CD4-positive, alpha-beta memory T cell (primary cell): ENCODE measurements at regions not wholly inside any gene's neighbourhood (a gene's known extent, or its start where the extent isn't known, plus 50 kb on each side); places are given as distances from the start of the nearest gene placed in this dataset.
"Not testable (repeated sequence)": the region's sequence is repeated elsewhere in the genome, so short reads cannot be mapped to it uniquely, and the experiment has no call there.

ENCODE experiments used
- CTCF ChIA-PET: fragments of 350-600 bp; sonication (Branson Sonifier 250); formaldehyde crosslinking; loops from one replicate; lab custom pipeline; 2021; ENCODE audit warnings: inconsistent platforms; ENCODE audit not compliant: partially characterized antibody; lab: Charles Lee
- POLR2A ChIA-PET: fragments of 350-600 bp; sonication (Branson Sonifier 250); formaldehyde crosslinking; loops from one replicate; lab custom pipeline; 2021; ENCODE audit not compliant: partially characterized antibody; lab: Charles Lee
- DNase-seq, 5 donors: peaks; one replicate each; pipeline versions ENCODE4 v3.0.0 to v3.0.0-alpha.2; 2020 to 2022; ENCODE audit warnings: mixed read lengths in 1 of 5
- H3K27ac ChIP-seq: one replicate; pipeline ENCODE4 v1.7.0; 2013; ENCODE audit warnings: low read depth, low read length
- H3K27me3 ChIP-seq: 2 replicates; pipeline ENCODE4 v1.7.0; 2013; ENCODE audit warnings: mild to moderate bottlenecking, low read length, moderate library complexity; ENCODE audit not compliant: insufficient read depth
- H3K36me3 ChIP-seq: 2 replicates; pipeline ENCODE4 v1.7.0; 2013; ENCODE audit warnings: mild to moderate bottlenecking, low read length, moderate library complexity; ENCODE audit not compliant: insufficient read depth
- H3K4me1 ChIP-seq: 2 replicates; pipeline ENCODE4 v1.7.0; 2013; ENCODE audit warnings: mild to moderate bottlenecking, low read length, moderate library complexity; ENCODE audit not compliant: insufficient read depth
- H3K4me3 ChIP-seq, 2 donors: one replicate each; pipeline ENCODE4 v1.7.0; 2013; ENCODE audit warnings: low read length in 2 of 2, mild to moderate bottlenecking in 1 of 2
- H3K9me3 ChIP-seq, 2 donors: one replicate each; pipeline ENCODE4 v1.7.0; 2013; ENCODE audit warnings: low read length in 2 of 2, control low read depth in 1 of 2; ENCODE audit not compliant: control insufficient read depth in 1 of 2
- H3K27ac Mint-ChIP-seq, 7 donors: one replicate each; pipeline ENCODE4 v1.8.0; 2020 to 2021; ENCODE audit warnings: mixed read lengths in 7 of 7, mild to moderate bottlenecking in 6 of 7, inconsistent platforms in 3 of 7, moderate library complexity in 3 of 7
- H3K27me3 Mint-ChIP-seq, 2 donors: one replicate each; pipeline ENCODE4 v1.8.0; 2020 to 2021; ENCODE audit warnings: mixed read lengths in 2 of 2
- H3K36me3 Mint-ChIP-seq, 2 donors: one replicate each; pipeline ENCODE4 v1.8.0; 2020 to 2021; ENCODE audit warnings: mixed read lengths in 2 of 2, inconsistent platforms in 1 of 2, mild to moderate bottlenecking in 1 of 2
- H3K4me1 Mint-ChIP-seq, 4 donors: one replicate each; pipeline ENCODE4 v1.8.0; 2020 to 2021; ENCODE audit warnings: mixed read lengths in 4 of 4, mild to moderate bottlenecking in 1 of 4
- H3K4me3 Mint-ChIP-seq, 8 donors: one replicate each; pipeline ENCODE4 v1.8.0; 2020 to 2021; ENCODE audit warnings: mixed read lengths in 8 of 8, mild to moderate bottlenecking in 7 of 8, moderate library complexity in 6 of 8, inconsistent platforms in 3 of 8
- H3K9me3 Mint-ChIP-seq, 8 donors: one replicate each; pipeline ENCODE4 v1.8.0; 2020 to 2021; ENCODE audit warnings: mixed read lengths in 8 of 8, mild to moderate bottlenecking in 5 of 8, inconsistent platforms in 3 of 8, moderate library complexity in 1 of 8
- intact Hi-C: fragments of 100-400 bp; cut with micrococcal nuclease; formaldehyde crosslinking; loops from one replicate; pipeline ENCODE4 v1.15.1; 2023

DNA sequence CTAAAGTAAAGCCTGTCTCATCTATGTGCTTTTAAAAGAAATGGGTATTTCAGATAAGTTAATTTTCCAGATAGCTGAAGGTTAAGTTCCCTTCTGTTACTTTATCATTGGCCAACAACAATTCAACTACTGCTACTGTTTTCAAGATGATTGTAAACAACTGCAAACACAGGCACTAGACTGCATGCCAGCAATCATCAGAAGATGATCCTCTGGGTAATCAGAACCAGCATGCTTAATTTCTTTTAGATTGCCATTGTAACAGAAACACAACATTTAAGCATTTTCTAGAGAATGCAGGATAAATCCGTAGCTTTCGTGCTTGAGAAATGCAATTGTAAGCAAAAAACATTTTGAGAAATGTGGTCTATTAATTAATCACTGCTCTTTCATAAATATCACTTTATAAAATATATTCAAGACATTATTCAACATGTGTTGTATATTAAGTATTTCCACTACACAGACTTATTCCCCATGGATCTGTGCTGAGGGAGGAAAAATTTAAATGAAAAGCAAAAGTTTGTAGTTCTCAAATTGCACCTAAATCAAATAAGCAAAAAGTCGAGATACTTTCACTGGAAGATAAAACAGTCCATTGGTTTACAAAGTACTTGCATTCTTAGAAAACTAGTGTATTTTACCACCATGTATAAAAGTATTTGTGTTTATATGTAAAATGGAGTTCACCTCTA lies 133.7 kb downstream of the ATL2 start:
- Mint-ChIP-seq H3K4me3 (no peak overlapping the region), H3K27ac (no peak overlapping the region), H3K4me1 (no peaks in the 10 kb centered on the region), H3K9me3 (no peaks in the 10 kb centered on the region), H3K36me3 (no peaks in the 10 kb centered on the region), H3K27me3 (peaks cover 0 to 3% of the 10 kb centered on the region in 2 donors)
- ChIA-PET POLR2A (no interaction called here), CTCF (no interaction called here)
- Histone ChIP-seq H3K9me3 (no peaks in the 10 kb centered on the region), H3K36me3 (no peaks in the 10 kb centered on the region), H3K27ac (no peak overlapping the region), H3K27me3 (no peaks in the 10 kb centered on the region), H3K4me1 (no peaks in the 10 kb centered on the region), H3K4me3 (no peak overlapping the region)
- intact Hi-C loops = no loop called here
- no peak for DNase-seq

GRCh38 chr2:38239452-38239851 lies 137.6 kb downstream of the ATL2 start:
- Histone ChIP-seq H3K4me3 (no peak overlapping the region), H3K9me3 (no peaks in the 10 kb centered on the region), H3K27ac (no peak overlapping the region), H3K36me3 (no peaks in the 10 kb centered on the region), H3K4me1 (no peaks in the 10 kb centered on the region), H3K27me3 (no peaks in the 10 kb centered on the region)
- intact Hi-C loops = no loop called here
- ChIA-PET POLR2A (no interaction called here), CTCF (no interaction called here)
- no peaks in the 10 kb centered on the region for H3K4me1 Mint-ChIP-seq
- peaks cover 0 to 3% (median 0%) of the 10 kb centered on the region in 8 donors for H3K9me3 Mint-ChIP-seq
- no peak overlapping the region for H3K4me3 Mint-ChIP-seq
- DNase-seq = no peak
- no peaks in the 10 kb centered on the region for H3K36me3 Mint-ChIP-seq
- H3K27ac Mint-ChIP-seq = peak overlapping the region in 1 of 7 donors; percentile 21
- peaks cover 4 to 13% of the 10 kb centered on the region in 2 donors for H3K27me3 Mint-ChIP-seq

- H3K27ac ChIP-seq, CTCF ChIA-PET, H3K36me3 ChIP-seq: not testable (repeated sequence)
These were observed 138.4 kb downstream of the ATL2 start for GRCh38 chr2:38238705-38239104.

GRCh38 chr2:38237311-38237710 lies 139.8 kb downstream of the ATL2 start:
- no peak overlapping the region for H3K27ac Mint-ChIP-seq
- H3K9me3 Mint-ChIP-seq = peaks cover 0 to 3% (median 0%) of the 10 kb centered on the region in 8 donors
- H3K4me3 ChIP-seq = no peak overlapping the region
- H3K36me3 ChIP-seq = no peaks in the 10 kb centered on the region
- intact Hi-C loops = no loop called here
- no peaks in the 10 kb centered on the region for H3K4me1 ChIP-seq
- no peak overlapping the region for H3K27ac ChIP-seq
- ChIA-PET CTCF (interaction anchor here (0.6 kb wide), 1 partner anchor 10 kb away, joined by 3 read pairs; no protein-coding TSS in a partner anchor), POLR2A (no interaction called here)
- peaks cover 13 to 19% of the 10 kb centered on the region in 2 donors for H3K27me3 Mint-ChIP-seq
- no peaks in the 10 kb centered on the region for H3K9me3 ChIP-seq
- no peaks in the 10 kb centered on the region for H3K36me3 Mint-ChIP-seq
- H3K27me3 ChIP-seq = no peaks in the 10 kb centered on the region
- H3K4me3 Mint-ChIP-seq = no peak overlapping the region
- no peak for DNase-seq
- no peaks in the 10 kb centered on the region for H3K4me1 Mint-ChIP-seq

More at GRCh38 chr2:38238705-38239104, 138.4 kb downstream of the ATL2 start:
- H3K9me3 ChIP-seq, H3K4me1 Mint-ChIP-seq, H3K4me3 Mint-ChIP-seq, intact Hi-C loops, H3K4me3 ChIP-seq, H3K27ac Mint-ChIP-seq, H3K4me1 ChIP-seq, H3K36me3 Mint-ChIP-seq, H3K27me3 ChIP-seq, POLR2A ChIA-PET, H3K9me3 Mint-ChIP-seq, DNase-seq: not testable (repeated sequence)
- peaks cover 7 to 18% of the 10 kb centered on the region in 2 donors for H3K27me3 Mint-ChIP-seq

DNA sequence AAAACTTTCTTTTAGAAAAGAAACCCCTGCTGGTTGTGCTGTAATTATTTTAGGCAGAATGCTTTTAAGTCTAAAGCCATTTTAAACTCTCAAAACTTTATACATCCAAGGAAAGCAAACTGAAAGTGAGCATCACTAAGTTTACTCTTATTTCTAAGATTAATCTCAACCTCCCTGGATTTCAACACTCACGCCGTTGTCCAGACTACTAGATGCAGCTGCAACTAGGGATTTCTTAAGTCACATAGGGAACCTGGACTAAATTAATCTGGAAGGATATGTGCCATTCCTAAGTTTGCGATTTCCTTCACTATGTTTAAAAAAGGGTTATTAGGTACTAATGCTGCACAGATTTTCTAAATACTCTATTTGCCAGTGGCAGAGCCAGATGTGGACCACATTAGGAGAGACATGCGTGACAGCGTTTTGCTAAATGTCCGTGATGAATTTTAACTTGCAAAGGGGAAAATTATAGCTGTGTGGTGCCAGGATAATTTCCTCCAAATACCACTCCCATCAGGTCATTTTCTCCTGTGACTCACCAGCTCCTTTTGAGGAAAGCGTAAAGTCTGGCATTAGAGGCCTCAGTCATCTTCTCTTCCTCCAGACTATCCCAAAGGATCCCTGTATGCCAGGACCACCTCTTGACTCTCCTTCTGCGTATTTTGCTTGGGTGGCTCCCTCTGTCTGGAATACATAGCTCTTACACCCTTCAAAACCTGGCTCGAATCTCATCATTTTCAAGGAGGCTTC lies 143.7 kb downstream of the ATL2 start:
- no peaks in the 10 kb centered on the region for H3K27me3 ChIP-seq
- H3K4me1 Mint-ChIP-seq = peaks cover 0 to 1% (median 0%) of the 10 kb centered on the region in 4 donors
- no peak overlapping the region for H3K4me3 Mint-ChIP-seq
- ChIA-PET CTCF (no interaction called here), POLR2A (no interaction called here)
- no peaks in the 10 kb centered on the region for H3K36me3 ChIP-seq
- H3K4me1 ChIP-seq = no peaks in the 10 kb centered on the region
- peaks cover 22% of the 10 kb centered on the region in 2 donors for H3K27me3 Mint-ChIP-seq
- no peak overlapping the region for H3K4me3 ChIP-seq
- H3K27ac ChIP-seq = no peak overlapping the region
- DNase-seq = no peak
- peaks cover 0 to 3% (median 0%) of the 10 kb centered on the region in 8 donors for H3K9me3 Mint-ChIP-seq
- H3K36me3 Mint-ChIP-seq = no peaks in the 10 kb centered on the region
- H3K9me3 ChIP-seq = no peaks in the 10 kb centered on the region
- intact Hi-C loops = no loop called here
- H3K27ac Mint-ChIP-seq = no peak overlapping the region

GRCh38 chr2:38232454-38232853 lies 144.6 kb downstream of the ATL2 start:
- H3K9me3 Mint-ChIP-seq = peaks cover 0 to 3% (median 0%) of the 10 kb centered on the region in 8 donors
- no peaks in the 10 kb centered on the region for H3K36me3 Mint-ChIP-seq
- CTCF ChIA-PET = no interaction called here
- no peak for DNase-seq
- Histone ChIP-seq H3K9me3 (no peaks in the 10 kb centered on the region), H3K36me3 (no peaks in the 10 kb centered on the region), H3K27me3 (no peaks in the 10 kb centered on the region), H3K4me3 (no peak overlapping the region), H3K4me1 (no peaks in the 10 kb centered on the region), H3K27ac (no peak overlapping the region)
- peaks cover 22 to 25% of the 10 kb centered on the region in 2 donors for H3K27me3 Mint-ChIP-seq
- peaks cover 0 to 1% (median 0%) of the 10 kb centered on the region in 4 donors for H3K4me1 Mint-ChIP-seq
- H3K4me3 Mint-ChIP-seq = no peak overlapping the region
- H3K27ac Mint-ChIP-seq = no peak overlapping the region
- POLR2A ChIA-PET = no interaction called here
- intact Hi-C loops = no loop called here

DNA sequence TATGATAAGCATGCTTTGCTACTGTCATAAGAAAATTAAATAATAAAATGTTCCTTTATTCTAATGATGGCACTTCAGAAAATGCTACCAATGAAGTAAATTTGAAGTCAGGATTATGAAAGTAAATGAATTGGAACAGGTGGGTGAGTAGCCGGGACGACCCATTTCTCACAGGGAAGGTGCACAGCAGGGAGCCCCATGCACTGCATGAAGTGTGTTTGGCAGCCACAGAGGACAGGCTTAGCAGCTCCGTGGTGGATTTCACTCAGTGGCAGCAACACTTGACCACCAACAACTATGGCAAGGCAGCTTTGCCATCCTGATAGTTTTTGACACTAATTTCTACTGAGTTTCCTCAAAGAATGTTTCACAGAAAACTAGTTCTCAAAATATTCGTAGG lies 146.3 kb downstream of the ATL2 start:
- Mint-ChIP-seq H3K27me3 (peaks cover 20 to 22% of the 10 kb centered on the region in 2 donors), H3K4me3 (no peak overlapping the region), H3K27ac (no peak overlapping the region), H3K9me3 (peaks cover 0 to 3% (median 0%) of the 10 kb centered on the region in 8 donors), H3K4me1 (peaks cover 0 to 1% (median 0%) of the 10 kb centered on the region in 4 donors), H3K36me3 (no peaks in the 10 kb centered on the region)
- CTCF ChIA-PET = no interaction called here
- Histone ChIP-seq H3K36me3 (no peaks in the 10 kb centered on the region), H3K4me3 (no peak overlapping the region), H3K9me3 (no peaks in the 10 kb centered on the region), H3K27ac (no peak overlapping the region), H3K27me3 (no peaks in the 10 kb centered on the region), H3K4me1 (no peaks in the 10 kb centered on the region)
- POLR2A ChIA-PET = no interaction called here
- intact Hi-C loops = no loop called here
- no peak for DNase-seq
